GM18519 (cell line): ENCODE measurements at regions not wholly inside any gene's neighbourhood (a gene's known extent, or its start where the extent isn't known, plus 50 kb on each side); places are given as distances from the start of the nearest gene placed in this dataset.
"Not testable (repeated sequence)": the region's sequence is repeated elsewhere in the genome, so short reads cannot be mapped to it uniquely, and the experiment has no call there.

ENCODE experiments used
- ATAC-seq: cut with Tn5 transposase; IDR thresholded peaks from one replicate; pipeline ENCODE4 v1.9.1; 2021; ENCODE audit warnings: mild to moderate bottlenecking, moderate library complexity; ENCODE audit not compliant: unreplicated experiment, low FRiP score

- no peak for ATAC-seq
Measured at GRCh38 chr1:166601650-166602278, 237.5 kb upstream of the POGK start.

- not testable (repeated sequence) for ATAC-seq
Measured at GRCh38 chr1:166602801-166603200, 236.5 kb upstream of the POGK start.

GRCh38 chr1:166603296-166603695, 236.0 kb upstream of the POGK start:
- no peak for ATAC-seq

- ATAC-seq, result no peak
Measured at GRCh38 chr1:166605137-166605536, 234.1 kb upstream of the POGK start.

GRCh38 chr1:166612886-166613285, 226.4 kb upstream of the POGK start:
- ATAC-seq, result no peak

GRCh38 chr1:166616206-166616605, 223.1 kb upstream of the POGK start:
- no peak for ATAC-seq

GRCh38 chr1:166626711-166627110, 212.6 kb upstream of the POGK start:
- ATAC-seq, result no peak

GRCh38 chr1:166627558-166627957, 211.7 kb upstream of the POGK start:
- no peak for ATAC-seq

GRCh38 chr1:166628259-166628658, 211.0 kb upstream of the POGK start:
- no peak for ATAC-seq

- no peak for ATAC-seq
Measured at GRCh38 chr1:166629946-166630345, 209.3 kb upstream of the POGK start.

- no peak for ATAC-seq
Measured at GRCh38 chr1:166630369-166630768, 208.9 kb upstream of the POGK start.

- no peak for ATAC-seq
Measured at GRCh38 chr1:166638137-166638536, 201.1 kb upstream of the POGK start.

GRCh38 chr1:166657228-166657627, 182.0 kb upstream of the POGK start:
- not testable (repeated sequence) for ATAC-seq

GRCh38 chr1:166666790-166667189, 172.5 kb upstream of the POGK start:
- ATAC-seq, result not testable (repeated sequence)

GRCh38 chr1:166667600-166667999, 171.7 kb upstream of the POGK start:
- ATAC-seq, result not testable (repeated sequence)

- no peak for ATAC-seq
Measured at GRCh38 chr1:166671627-166672026, 167.6 kb upstream of the POGK start.

- ATAC-seq, result no peak
Measured at GRCh38 chr1:166673722-166674121, 165.6 kb upstream of the POGK start.

GRCh38 chr1:166675213-166675612, 164.1 kb upstream of the POGK start:
- no peak for ATAC-seq

GRCh38 chr1:166676981-166677380, 162.3 kb upstream of the POGK start:
- ATAC-seq, result no peak

- no peak for ATAC-seq
Measured at GRCh38 chr1:166679369-166679768, 159.9 kb upstream of the POGK start.

GRCh38 chr1:166682588-166682987, 156.7 kb upstream of the POGK start:
- no peak for ATAC-seq

- not testable (repeated sequence) for ATAC-seq
Measured at GRCh38 chr1:166684669-166685068, 154.6 kb upstream of the POGK start.

GRCh38 chr1:166685200-166685599, 154.1 kb upstream of the POGK start:
- no peak for ATAC-seq
